Suppressor macrophage treated with lipopolysaccharide for 1 hour (primary cell): ENCODE measurements at regions not wholly inside any gene's neighbourhood (a gene's known extent, or its start where the extent isn't known, plus 50 kb on each side); places are given as distances from the start of the nearest gene placed in this dataset.
"Not testable (repeated sequence)": the region's sequence is repeated elsewhere in the genome, so short reads cannot be mapped to it uniquely, and the experiment has no call there.

Source experiments
- DNase-seq, 3 donors: peaks; one replicate each; pipeline ENCODE4 v3.0.0-alpha.2; 2020 to 2022

DNA sequence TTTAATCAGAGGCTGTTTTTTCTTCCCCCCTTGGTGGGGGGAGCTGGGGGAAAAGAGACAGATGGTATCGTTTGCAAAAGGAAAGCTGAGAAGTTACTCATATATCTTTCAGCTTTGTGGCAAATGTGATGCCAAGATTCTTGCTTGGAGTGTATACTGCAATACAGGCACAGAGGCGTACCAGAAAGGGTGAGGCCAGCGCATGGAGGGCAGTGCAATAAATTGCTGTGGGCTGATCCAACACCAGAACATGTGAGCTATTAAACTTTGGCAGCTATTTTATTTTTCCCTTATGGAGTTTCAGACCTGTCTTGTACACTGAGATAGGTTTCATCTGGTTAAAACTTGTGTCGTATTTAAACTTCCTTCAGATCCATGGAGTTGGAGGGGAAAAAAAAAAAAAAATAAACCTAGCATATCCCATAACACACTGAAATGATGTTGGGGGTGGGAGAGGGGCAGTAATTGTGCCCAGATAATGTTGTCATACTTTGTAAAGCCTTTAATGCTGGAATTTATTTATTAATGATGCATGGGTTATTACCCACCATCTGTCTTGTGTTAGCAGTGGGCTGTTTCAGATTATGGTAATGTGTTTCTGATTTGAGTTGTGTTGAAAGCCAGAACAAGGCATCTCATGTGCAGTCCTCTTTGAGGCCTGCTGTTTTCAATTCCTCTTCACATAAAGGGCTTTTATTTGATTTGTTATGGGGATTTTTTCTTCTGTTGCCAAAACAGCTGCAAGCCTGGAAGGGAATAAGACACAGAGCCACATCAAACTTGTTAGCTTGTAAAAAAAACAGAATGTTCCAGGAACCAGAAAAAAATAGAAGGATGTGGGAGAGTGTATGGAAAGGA is 891.3 kb downstream of the TLE1 start:
- no peak for DNase-seq

DNA sequence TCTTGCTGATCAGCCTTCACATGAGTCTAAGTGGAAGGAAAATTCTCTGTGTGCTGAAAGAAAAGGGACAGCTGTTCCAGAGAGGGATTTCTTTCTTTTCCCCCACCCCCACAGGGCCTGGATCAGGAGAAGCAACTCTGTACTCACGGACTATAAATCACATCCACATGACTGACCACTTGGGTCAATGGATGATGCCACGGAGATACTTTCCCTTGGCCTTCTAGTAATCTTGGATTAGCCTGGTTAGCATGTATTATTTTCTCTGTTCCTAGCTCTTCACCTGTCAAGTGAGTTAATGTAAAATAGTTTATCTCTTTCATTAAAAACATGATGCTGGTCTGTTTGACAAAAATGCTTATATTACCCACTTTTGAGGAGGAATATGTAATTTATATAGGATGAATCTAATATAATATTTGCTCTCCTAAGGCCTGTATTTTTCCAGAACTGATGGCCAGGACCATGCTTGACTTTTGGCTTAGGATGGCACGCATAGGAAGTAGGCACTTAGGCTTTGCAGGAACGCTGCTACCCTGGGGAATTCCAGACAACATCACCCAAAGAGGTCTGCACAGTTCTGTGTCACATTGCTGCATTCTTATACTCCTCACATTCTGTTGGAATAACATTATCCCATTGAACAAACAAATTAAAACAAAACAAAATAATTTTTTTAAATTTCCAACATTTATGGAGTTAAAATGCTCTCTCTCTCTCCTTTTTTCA is 892.1 kb downstream of the TLE1 start:
- no peak for DNase-seq

DNA sequence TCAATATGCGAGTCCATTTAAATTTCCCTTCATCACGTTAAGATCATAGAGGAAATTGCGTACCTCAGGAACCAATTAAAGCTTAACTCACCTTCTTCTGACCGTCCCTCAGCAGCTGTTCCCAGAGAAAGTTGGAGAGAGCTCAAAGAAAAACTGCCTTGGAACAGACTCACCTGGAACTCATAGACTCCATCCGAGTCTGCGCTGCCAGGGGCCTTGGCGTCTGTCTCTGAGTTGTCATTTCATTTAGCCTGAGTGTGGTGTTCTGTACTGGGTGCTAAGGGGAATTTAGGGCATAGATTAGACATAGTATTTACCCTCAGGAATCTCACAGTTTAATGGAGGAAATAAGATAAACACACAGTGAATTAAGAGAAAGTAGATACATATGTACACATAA is 892.7 kb downstream of the TLE1 start:
- no peak for DNase-seq

DNA sequence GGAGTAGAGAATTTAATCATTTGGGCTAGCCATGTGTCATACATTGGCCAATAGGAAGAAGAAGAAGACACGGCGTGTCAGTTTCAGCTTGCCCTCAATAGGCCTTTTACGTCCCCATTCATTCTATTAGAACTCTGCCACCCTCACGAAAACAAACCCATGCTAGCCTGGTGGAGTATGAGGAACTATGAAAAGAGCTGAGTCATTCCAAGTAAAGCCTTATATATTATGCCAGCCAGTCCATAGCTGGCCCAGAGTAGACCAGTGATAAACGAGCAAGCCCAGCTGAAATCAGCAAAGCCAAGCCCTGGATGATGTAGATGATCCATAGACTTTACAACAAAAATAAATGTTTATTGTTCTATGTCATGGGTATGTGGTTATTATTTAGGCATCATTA is 895.1 kb downstream of the TLE1 start:
- no peak for DNase-seq

DNA sequence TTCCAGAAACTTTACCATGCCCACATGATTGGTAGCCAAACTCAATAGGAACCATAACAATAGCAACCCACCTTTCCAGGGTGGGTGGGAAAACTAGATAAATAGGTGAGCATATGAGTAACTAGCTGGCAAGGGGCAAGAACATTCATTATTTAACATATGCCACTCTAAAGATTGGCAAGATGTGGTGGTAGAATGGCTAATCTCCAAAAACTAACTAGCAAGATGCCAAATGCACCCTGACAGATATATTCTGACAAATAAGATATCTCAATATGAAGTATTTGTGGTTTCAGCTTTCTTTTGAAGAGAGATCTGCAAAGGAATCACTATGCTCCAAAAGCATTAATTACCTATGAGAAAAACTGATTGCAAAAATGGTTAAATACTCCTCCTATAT is 895.6 kb downstream of the TLE1 start:
- DNase-seq, result no peak

DNA sequence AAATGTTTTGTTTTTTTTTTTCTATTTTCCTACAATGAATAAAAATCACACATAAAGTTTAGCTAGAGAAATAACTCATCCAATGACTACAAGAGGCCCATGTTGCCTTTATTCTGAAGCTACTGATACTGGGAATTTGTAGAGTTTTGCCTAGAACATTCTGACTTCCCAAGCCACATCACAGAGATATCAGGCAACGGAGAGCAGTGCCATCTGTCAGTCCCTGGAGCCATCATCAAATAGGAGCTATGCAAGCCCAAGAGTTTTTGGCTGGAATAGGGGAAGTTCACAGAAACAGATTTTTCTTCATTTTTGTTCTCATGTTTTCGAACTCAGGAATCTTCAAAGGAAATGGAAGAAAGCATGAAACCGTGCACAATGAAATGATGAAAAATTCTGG is 896.6 kb downstream of the TLE1 start:
- no peak for DNase-seq

DNA sequence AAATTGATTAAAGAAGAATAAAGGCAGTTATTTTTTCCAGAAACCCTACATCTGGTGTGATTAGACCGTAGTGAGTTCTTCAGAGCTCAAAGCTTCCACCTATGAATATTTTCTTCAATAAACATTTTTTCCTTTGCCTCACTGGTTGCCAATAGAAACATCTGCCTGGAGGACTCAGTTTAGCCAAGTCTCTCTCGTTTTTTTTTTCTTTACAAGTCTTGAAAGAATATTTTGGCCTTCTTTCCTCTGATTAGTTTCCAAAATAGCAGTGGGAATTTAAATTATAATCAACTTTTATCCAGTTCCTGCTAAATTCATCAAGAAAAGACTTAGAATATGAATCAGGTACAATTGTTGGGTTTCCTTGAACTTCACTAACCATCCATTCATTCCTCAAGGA is 897.5 kb downstream of the TLE1 start:
- DNase-seq, result no peak

DNA sequence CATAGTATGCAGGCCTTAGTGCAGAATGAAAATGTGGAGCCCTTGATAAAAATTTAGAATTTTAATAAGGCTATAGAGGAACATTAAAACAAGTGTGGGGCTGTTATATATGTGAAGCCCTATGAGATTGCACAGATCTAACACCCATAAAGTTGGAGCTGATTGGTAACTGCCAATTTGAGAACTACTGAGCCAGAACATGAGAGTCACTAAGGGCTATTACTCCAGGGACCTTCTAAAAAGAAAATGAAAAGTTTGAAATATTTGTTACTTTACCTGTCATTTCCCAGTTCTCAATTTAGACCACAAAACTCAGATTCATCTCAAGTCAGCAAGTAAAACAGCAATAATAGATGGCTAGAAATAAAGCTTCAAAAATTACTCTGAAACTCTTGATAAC is 898.6 kb downstream of the TLE1 start:
- no peak for DNase-seq

DNA sequence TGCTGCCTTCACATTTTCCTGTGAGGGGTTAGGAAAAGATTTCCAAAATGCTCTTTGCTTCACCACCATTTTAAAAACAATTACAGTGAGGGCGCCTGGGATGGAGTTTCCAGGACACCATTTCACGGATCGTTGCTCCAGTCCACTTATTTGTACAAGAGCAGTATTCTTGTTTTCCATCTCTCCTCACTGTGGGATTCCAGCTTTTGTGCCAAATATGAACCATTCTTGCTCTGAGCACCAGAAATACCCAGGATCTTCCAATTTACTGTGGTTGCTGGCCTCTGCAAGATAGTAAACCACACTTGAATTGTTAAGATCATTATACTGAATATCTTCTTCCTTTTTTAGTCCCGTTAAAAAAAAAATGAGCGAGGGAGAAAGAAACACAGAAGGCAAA is 899.5 kb downstream of the TLE1 start:
- no peak for DNase-seq

DNA sequence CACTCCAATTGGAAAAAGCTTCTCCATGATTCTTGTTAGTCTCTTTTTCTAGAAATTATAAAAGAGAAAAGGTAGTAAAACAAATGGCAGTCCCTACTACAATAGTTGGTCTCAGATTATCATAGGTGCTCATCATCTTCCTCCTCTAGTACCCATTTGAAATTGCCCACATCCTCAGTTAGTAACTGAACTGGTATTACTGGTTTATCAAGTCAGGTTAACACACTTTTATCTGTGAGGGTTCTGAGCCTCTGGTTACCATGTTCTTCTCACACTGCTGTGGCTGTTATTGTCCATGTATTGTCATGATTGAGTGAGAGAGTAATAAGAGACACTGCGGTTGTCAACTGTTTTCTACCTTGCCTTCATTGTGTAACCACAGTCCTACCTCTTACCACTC is 901.7 kb downstream of the TLE1 start:
- no peak for DNase-seq

DNA sequence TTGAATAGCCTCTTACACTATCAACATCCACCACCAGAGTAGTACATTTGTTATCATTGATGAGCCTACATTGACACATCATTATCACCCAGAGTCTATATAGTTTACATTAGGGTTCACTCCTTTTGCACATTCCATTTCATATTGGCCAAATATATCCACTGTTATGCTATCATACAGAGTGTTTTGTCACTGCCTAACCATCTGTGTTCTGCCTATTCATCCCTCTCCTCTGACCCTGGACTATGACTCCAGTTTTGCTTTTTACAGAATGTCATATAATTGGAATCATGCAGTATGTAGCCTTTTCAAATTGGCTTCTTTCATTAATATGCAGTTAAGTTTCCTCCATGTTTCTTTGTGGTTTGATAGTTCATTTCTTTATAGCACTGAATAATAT is 904.7 kb downstream of the TLE1 start:
- no peak for DNase-seq

DNA sequence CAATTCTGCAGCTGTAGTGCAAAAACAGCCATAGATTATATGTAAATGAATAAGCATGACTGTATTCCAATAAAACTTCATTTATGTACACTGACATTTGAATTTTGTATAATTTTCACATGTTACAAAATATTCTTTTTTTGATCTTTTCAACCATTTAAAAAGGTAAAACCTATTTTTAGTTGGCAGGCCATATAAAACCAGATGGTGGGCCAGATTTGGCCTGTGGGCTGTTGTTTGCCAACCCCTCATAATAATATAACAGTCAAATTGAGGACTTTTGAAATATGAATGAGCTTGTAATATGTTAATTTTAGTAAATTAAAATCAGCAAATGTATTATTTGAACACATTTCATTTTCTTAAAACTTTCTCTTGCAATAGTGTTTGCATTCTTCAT is 913.4 kb downstream of the TLE1 start:
- DNase-seq, result no peak

DNA sequence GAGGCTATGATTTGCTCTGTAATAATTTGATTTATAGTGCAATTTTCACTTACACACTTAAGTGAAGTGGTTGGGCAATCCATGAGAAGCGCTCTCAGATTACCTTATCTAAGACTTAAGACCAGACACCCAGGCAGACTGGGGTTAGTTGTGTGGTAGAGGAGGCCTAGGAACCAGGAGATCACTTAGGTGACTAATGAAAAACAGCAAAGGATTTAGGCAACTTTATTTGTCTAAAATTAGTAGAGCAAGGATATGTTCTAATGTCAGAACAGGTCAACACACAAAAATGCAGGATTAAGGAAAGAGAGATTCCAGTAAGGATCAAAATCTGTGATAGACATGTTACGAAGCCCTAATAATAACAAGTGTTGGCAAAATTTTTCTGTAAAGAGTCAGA is 913.8 kb downstream of the TLE1 start:
- DNase-seq, result no peak

DNA sequence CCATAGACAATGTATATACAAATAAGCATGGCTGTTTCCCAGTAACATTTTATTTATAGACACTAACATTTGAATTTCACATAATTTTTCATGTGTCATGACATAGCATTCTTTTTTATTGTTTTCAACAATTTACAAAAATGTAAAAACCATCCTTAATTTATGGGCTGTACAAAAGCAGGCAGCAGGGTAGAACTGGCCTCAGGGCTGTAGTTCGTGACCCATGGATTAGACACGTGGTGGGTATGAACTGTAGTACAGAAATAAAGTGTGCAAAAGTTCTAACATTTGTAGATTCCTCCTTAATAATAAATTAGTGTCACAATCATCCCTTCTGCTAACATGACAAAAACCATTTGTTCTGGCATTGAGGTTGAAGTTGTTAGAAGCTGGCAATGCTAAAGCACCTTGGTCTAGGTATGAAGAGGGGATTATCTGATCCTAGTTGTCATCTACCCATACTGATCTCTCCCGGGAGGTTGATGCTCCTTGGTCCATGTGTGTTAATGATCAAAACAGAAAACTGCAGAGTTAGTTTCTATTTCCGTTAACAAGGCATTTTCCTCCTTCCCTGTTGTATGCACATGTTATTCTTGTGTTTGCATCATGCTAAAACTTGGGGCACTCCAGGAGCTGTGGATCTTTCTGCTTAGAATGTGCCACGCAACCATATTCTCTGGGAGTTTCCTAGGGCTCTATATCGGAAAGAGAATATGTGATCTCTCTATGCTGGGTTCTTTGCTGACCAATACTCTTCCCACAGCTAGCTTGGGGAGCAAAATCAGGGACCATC is 917.6 kb downstream of the TLE1 start:
- DNase-seq, result no peak

DNA sequence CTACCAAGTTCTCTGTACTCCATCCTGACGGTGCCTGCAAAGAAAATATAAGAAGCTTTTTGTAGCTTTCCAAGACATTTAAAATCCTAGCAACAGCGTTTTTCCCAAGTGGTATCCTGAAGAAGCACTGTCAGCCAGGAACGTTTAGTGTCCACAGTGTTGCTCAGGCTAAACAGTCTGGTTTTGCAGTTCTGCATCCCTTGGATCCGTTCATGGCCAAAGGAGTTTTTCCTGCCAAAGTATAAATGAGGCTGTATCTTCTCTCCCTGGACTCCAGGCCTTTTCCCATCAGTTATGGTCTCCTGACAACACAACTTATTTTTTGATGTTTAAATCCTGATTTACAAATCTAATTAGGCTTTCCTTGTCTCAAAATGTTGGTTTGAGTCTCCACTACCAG is 925.8 kb downstream of the TLE1 start:
- no peak for DNase-seq

DNA sequence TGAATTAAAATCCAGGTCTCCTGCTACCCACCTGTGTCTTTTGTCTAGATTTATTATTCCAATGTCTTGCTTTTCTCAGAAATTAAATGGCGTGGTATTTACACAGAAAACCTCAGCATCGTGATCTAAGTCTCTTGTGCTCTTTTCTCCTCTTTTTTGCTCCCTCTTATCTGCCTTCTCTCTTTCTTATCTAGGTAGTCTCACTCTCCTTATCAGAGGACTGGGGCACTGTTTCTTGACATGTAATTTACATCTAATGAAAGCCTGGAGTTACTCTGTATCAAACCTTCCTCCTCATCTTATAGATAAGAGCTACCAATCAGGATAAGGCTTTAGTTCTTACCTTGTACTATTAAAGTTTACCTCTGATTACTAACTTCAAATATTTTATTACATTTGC is 933.8 kb downstream of the TLE1 start:
- no peak for DNase-seq

DNA sequence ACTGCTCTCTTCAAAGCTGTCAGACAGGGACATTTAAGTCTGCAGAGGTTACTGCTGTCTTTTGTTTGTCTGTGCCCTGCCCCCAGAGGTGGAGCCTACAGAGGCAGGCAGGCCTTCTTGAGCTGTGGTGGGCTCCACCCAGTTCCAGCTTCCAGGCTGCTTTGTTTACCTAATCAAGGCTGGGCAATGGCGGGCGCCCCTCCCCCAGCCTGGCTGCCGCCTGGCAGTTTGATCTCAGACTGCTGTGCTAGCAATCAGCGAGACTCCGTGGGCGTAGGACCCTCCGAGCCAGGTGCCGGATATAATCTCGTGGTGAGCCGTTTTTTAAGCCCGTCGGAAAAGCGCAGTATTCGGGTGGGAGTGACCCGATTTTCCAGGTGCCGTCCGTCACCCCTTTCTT is 942.3 kb downstream of the TLE1 start:
- DNase-seq, result not testable (repeated sequence)

DNA sequence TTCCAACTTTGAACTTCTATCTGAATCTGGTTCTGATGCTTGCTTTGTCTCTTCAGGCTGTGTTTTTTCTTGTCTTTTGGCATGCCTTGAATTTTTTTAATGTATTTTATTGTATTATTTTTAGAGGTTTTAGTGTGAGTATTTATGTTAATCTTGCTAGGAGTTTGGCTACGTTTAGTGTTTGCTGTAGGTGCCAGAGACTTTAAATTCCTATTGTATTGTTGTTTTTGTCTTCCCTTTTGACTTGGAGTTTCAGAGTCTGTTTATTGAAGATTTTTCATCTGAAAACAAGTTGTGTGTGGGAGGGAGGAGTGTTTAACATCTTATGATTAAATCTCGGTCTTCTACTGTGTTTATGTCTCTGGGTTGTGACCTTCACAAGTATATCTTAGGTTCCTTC is 956.8 kb downstream of the TLE1 start:
- DNase-seq, result no peak

DNA sequence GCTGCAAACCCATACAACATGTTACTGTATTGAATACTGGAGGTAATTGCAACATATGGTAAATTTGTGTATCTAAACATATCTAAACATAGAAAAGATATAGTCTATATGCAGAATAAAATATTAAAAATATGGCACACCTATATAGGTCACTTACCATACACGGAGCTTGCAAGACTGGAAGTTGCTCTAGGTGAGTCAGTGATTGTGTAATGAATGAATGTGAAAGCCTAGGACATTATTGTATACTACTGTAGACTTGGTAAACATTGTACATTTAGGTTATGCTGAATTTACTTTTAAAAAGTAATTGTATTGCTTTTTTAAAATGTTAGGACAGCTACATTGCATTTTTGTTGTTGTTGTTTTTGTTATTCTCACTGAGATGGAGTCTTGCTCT is 968.8 kb downstream of the TLE1 start:
- DNase-seq, result no peak

DNA sequence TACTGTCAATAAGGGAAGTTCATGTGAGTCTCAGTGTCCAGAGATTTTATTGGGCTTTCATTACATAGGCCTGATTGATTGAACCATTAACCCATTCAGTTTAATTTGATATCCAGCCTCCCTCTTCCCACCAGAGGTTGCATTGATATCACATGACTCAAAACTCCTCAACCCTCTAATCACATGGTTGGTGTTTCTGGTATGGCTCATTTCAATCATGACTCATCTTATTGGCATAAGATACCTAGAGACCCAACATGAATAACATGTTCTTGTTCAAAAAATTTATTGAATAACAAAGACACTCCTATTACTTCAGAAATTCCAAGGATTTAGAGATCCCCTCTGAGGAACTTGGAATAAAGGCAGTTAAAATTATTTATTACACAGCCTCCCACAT is 982.2 kb downstream of the TLE1 start:
- no peak for DNase-seq

DNA sequence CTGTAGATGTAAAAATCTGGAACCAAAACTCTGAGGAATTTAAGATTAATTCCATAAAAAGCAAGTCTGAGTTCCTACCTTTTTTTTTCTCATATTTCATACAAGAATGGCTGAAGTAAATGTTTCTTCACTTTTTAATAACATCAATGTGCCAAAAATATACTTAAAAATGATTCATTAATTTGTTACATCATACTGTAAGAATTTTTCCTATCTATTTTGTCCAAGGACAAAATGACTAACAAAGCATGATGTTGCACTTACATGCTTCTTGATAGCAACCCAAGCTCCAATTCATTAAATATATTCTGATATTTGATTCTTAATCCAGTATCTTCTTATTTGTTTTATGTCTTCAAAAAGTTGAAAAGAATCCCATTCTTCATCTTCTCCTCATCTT is 988.3 kb downstream of the TLE1 start:
- no peak for DNase-seq

DNA sequence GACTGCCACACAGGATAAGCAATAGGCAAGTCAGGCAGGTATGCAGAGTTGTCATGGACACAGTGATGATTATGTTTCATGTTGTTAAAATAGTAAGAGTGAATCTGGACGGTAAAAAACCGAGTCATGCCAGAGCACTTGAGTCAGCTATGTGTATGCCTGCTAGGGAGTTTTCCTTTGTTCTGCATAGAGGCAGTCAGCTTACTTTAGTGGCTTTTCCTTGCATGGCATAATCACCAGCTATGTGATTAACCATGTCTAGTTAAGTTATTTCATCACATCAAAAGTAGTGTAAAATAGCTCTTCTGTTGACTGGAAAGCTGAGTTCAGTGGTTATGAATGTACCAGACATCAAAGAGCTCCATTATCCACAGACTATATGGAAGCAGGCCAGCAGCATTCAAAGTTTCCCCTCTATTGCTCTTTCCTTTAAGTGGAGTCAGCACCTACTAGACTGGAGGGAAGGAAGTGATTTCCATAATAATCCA is 989.8 kb downstream of the TLE1 start:
- DNase-seq, result no peak

DNA sequence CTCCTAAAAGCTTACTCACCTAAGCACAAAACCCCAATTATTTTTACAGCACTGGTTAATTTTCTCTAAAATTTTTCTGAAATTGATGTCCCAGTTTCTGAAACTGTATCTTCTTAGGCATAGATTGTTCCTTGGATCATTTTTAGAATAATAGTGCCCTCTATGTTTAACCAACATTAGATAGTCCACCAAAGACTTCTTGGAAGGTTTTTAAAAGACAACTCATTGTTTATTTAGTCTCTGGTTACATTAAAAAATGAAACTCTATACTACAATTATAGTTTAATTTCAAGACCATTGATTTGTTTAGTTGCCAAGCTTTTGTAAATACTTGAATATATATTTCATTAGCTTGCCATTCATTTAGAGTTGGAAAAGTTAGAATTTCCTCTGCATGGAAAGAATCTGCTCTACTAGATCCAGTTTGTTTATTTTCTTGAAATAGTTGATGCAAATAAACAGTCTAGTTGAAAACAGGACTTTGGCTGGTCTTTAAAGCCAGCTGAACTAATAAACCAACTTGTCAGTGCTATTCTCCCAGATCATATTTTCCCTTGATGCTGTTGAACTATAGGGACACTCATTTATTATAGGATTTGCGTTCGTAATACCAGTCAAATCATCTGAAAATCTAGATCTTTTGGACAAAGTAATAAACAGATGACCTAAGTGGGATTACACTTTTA is 990.5 kb downstream of the TLE1 start:
- no peak for DNase-seq
